GM12878 (cell line): ENCODE measurements at regions not wholly inside any gene's neighbourhood (a gene's known extent, or its start where the extent isn't known, plus 50 kb on each side); places are given as distances from the start of the nearest gene placed in this dataset.

Experiments
- ATAC-seq: fragments of 200-7000 bp; cut with Tn5 transposase; 3 replicates; pipeline ENCODE4 v1.9.1; 2020; ENCODE audit warnings: mild to moderate bottlenecking, moderate library complexity
- BruUV-seq: library from RNA; stranded (reverse); fragments of 400-500 nt; replicated peaks from 2 replicates; lab custom pipeline; 2021; lab: Mats Ljungman, UMichigan
- CTCF ChIA-PET: fragments of 300-600 bp; sonication (Branson Sonifier 250); formaldehyde crosslinking; extraction: SDS; loops from one replicate; lab custom pipeline; 2021; ENCODE audit warnings: inconsistent platforms; lab: Yijun Ruan, JAX
- POLR2A ChIA-PET: fragments of 350-600 bp; formaldehyde crosslinking; extraction: SDS; loops from one replicate; lab custom pipeline; 2021; ENCODE audit warnings: inconsistent platforms; lab: Charles Lee
- RAD21 ChIA-PET: fragments of 300-600 bp; sonication (Branson Sonifier 250); formaldehyde crosslinking; loops from one replicate; lab custom pipeline; 2023; ENCODE audit warnings: antibody characterized with exemption; ENCODE audit not compliant: unreplicated experiment; lab: Charles Lee
- SMC1A ChIA-PET: fragments of 300-600 bp; sonication (Branson Sonifier 250); formaldehyde crosslinking; loops from one replicate; lab custom pipeline; 2023; ENCODE audit not compliant: unreplicated experiment, uncharacterized antibody; lab: Charles Lee
- DNase-seq: peaks from one replicate; pipeline ENCODE4 v3.0.0-alpha.2; 2011; ENCODE audit warnings: low read depth, low spot score
- FAIRE-seq: peaks from 3 replicates; lab custom pipeline; 2011; peaks lifted over from hg19 to GRCh38; lab: Jason Lieb, UNC
- H2AFZ ChIP-seq: 2 replicates; pipeline ENCODE4 v1.6.0; 2011; ENCODE audit warnings: low read depth, low read length, control low read depth; ENCODE audit not compliant: control insufficient read depth
- H3K27ac ChIP-seq: 2 replicates; pipeline ENCODE4 v1.5.1; 2011; ENCODE audit warnings: control low read depth; ENCODE audit not compliant: control insufficient read depth, insufficient read depth
- H3K27me3 ChIP-seq, 2 experiments: replicated peaks in 1 of 2; 2 replicates each; pipeline versions ENCODE4 v1.6.0 to v1.6.1; 2011; ENCODE audit warnings: low read length in 1 of 2; ENCODE audit not compliant: control insufficient read depth in 2 of 2, insufficient read depth in 2 of 2
- H3K36me3 ChIP-seq, 2 experiments: 2 replicates each; pipeline ENCODE4 v1.5.1; 2011; ENCODE audit warnings: low read length in 1 of 2; ENCODE audit not compliant: control insufficient read depth in 2 of 2, insufficient read depth in 2 of 2
- H3K4me1 ChIP-seq: 2 replicates; pipeline ENCODE4 v1.6.1; 2011; ENCODE audit warnings: mild to moderate bottlenecking, low read length, moderate library complexity, mixed read lengths; ENCODE audit not compliant: control insufficient read depth, insufficient read depth
- H3K4me2 ChIP-seq: 2 replicates; pipeline ENCODE4 v1.6.0; 2011; ENCODE audit warnings: control low read depth; ENCODE audit not compliant: control insufficient read depth, insufficient read depth
- H3K4me3 ChIP-seq: fragments of 200-600 bp; sonication (generic); 2 replicates; pipeline ENCODE4 v1.5.1; 2016
- H3K79me2 ChIP-seq: 2 replicates; pipeline ENCODE4 v1.6.0; 2011; ENCODE audit warnings: low read length; ENCODE audit not compliant: control insufficient read depth, insufficient read depth
- H3K9ac ChIP-seq: 2 replicates; pipeline ENCODE4 v1.8.0; 2011; ENCODE audit warnings: low read length, control low read depth, mixed read lengths; ENCODE audit not compliant: control insufficient read depth, insufficient read depth
- H3K9me3 ChIP-seq: replicated peaks from 3 replicates; pipeline ENCODE4 v1.5.1; 2011; ENCODE audit warnings: mild to moderate bottlenecking, low read length; ENCODE audit not compliant: control insufficient read depth, insufficient read depth
- H4K20me1 ChIP-seq: 2 replicates; pipeline ENCODE4 v1.6.0; 2011; ENCODE audit not compliant: control insufficient read depth, insufficient read depth
- FOXK2 ChIP-seq: fragments of 450-650 bp; IDR thresholded peaks from 2 replicates; pipeline ENCODE4 v1.6.1; 2017; ENCODE audit warnings: mild to moderate bottlenecking, moderate library complexity
- FOXM1 ChIP-seq: IDR thresholded peaks from 2 replicates; pipeline ENCODE4 v1.6.1; 2012; ENCODE audit warnings: low read depth, mild to moderate bottlenecking, inconsistent platforms, low read length, moderate library complexity
- JUND ChIP-seq: IDR thresholded peaks from 2 replicates; pipeline ENCODE4 v1.6.1; 2012; ENCODE audit warnings: low read depth, mild to moderate bottlenecking, low read length, improper control_type of control experiment, moderate library complexity
- RUNX3 ChIP-seq: IDR thresholded peaks from 2 replicates; pipeline ENCODE4 v1.6.1; 2012; ENCODE audit warnings: low read length, inconsistent platforms
- SREBF1 ChIP-seq: IDR thresholded peaks from 2 replicates; pipeline ENCODE4 v1.6.1; 2012; ENCODE audit warnings: mild to moderate bottlenecking, low read length
- SREBF2 ChIP-seq: IDR thresholded peaks from 2 replicates; pipeline ENCODE4 v1.6.1; 2012; ENCODE audit warnings: mild to moderate bottlenecking, low read length
- WGBS: methylation state at CpG from one replicate; pipeline ENCODE4 v1.1.6; 2016; ENCODE audit warnings: low lambda C conversion rate; ENCODE audit not compliant: insufficient replicate concordance, insufficient coverage; ENCODE audit errors: missing lambda C conversion rate; 5-methylcytosine and 5-hydroxymethylcytosine counted together
- in situ Hi-C: fragments of 300-500 bp; cut with MboI; formaldehyde crosslinking; loops from 9 replicates; pipeline ENCODE4 v1.14.3; 2018; ENCODE audit warnings: mixed read lengths
- intact Hi-C: fragments of 100-400 bp; cut with micrococcal nuclease; formaldehyde crosslinking; loops from one replicate; pipeline ENCODE4 v1.14.2; 2022; ENCODE audit not compliant: unreplicated experiment
- TF ChIP-seq, protein P1 (sequence below): fragments of 150-350 bp; IDR thresholded peaks from 2 replicates; pipeline ENCODE4 v1.6.1; 2016; ENCODE audit warnings: low read depth, low read length
- TF ChIP-seq, protein P2 (sequence below): fragments of 450-650 bp; formaldehyde crosslinking; IDR thresholded peaks from 2 replicates; pipeline ENCODE4 v1.5.0; 2022; ENCODE audit warnings: mild to moderate bottlenecking, missing genetic modification characterization
- TF ChIP-seq, protein P3 (sequence below): fragments of 450-650 bp; IDR thresholded peaks from 2 replicates; pipeline ENCODE4 v1.6.1; 2017; ENCODE audit warnings: mild to moderate bottlenecking, low read depth, inconsistent platforms; ENCODE audit not compliant: poor library complexity, severe bottlenecking
- TF ChIP-seq, protein P4 (sequence below): fragments of 450-650 bp; IDR thresholded peaks from 2 replicates; pipeline ENCODE4 v1.6.1; 2016; ENCODE audit warnings: mild to moderate bottlenecking, moderate library complexity, borderline replicate concordance

DNA sequence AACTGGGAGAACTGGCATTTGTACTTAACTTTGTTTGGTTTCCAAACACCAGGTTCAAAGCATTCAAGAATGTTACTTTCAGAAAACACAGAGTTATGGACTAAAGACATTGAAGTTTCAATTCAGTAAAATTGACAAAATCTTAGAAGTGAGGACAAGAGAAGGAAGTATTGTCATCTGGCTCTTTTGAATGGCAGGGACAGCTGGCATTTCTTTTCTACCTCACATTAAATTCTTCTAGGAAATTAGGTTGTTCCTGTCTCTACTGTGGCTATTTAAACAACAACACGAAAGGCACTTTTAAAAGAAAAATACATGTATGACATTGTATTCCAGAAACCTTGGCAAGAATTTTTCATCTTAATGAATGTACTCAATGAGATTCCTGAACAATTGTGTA lies 600.0 kb upstream of the CA10 start:
- no peaks in the 10 kb centered on the region for H3K4me1 ChIP-seq
- SMC1A ChIA-PET, result no interaction called here
- 0% methylated on average over 1 of the region's 1 CpG for WGBS
- no peak overlapping the region for H3K4me2 ChIP-seq
- H3K27ac ChIP-seq, result no peak overlapping the region
- H4K20me1 ChIP-seq, result no peaks in the 10 kb centered on the region
- no peak overlapping the region for H2AFZ ChIP-seq
- ATAC-seq (no peak), DNase-seq (no peak), FAIRE-seq (no peak)
- H3K27me3 ChIP-seq, result no peaks in the 10 kb centered on the region
- H3K9ac ChIP-seq, result no peak overlapping the region
- H3K4me3 ChIP-seq, result no peak overlapping the region
- in situ Hi-C loops (no loop called here), intact Hi-C loops (no loop called here)
- CTCF ChIA-PET, result no interaction called here
- RAD21 ChIA-PET, result no interaction called here
- BruUV-seq, result no TSS peak
- TF ChIP-seq, protein P1, sequence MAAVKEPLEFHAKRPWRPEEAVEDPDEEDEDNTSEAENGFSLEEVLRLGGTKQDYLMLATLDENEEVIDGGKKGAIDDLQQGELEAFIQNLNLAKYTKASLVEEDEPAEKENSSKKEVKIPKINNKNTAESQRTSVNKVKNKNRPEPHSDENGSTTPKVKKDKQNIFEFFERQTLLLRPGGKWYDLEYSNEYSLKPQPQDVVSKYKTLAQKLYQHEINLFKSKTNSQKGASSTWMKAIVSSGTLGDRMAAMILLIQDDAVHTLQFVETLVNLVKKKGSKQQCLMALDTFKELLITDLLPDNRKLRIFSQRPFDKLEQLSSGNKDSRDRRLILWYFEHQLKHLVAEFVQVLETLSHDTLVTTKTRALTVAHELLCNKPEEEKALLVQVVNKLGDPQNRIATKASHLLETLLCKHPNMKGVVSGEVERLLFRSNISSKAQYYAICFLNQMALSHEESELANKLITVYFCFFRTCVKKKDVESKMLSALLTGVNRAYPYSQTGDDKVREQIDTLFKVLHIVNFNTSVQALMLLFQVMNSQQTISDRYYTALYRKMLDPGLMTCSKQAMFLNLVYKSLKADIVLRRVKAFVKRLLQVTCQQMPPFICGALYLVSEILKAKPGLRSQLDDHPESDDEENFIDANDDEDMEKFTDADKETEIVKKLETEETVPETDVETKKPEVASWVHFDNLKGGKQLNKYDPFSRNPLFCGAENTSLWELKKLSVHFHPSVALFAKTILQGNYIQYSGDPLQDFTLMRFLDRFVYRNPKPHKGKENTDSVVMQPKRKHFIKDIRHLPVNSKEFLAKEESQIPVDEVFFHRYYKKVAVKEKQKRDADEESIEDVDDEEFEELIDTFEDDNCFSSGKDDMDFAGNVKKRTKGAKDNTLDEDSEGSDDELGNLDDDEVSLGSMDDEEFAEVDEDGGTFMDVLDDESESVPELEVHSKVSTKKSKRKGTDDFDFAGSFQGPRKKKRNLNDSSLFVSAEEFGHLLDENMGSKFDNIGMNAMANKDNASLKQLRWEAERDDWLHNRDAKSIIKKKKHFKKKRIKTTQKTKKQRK, result no peak
- TF ChIP-seq RUNX3, result no peak
- TF ChIP-seq, protein P2, sequence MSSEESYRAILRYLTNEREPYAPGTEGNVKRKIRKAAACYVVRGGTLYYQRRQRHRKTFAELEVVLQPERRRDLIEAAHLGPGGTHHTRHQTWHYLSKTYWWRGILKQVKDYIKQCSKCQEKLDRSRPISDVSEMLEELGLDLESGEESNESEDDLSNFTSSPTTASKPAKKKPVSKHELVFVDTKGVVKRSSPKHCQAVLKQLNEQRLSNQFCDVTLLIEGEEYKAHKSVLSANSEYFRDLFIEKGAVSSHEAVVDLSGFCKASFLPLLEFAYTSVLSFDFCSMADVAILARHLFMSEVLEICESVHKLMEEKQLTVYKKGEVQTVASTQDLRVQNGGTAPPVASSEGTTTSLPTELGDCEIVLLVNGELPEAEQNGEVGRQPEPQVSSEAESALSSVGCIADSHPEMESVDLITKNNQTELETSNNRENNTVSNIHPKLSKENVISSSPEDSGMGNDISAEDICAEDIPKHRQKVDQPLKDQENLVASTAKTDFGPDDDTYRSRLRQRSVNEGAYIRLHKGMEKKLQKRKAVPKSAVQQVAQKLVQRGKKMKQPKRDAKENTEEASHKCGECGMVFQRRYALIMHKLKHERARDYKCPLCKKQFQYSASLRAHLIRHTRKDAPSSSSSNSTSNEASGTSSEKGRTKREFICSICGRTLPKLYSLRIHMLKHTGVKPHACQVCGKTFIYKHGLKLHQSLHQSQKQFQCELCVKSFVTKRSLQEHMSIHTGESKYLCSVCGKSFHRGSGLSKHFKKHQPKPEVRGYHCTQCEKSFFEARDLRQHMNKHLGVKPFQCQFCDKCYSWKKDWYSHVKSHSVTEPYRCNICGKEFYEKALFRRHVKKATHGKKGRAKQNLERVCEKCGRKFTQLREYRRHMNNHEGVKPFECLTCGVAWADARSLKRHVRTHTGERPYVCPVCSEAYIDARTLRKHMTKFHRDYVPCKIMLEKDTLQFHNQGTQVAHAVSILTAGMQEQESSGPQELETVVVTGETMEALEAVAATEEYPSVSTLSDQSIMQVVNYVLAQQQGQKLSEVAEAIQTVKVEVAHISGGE (CRISPR knock-in tag), result no peak
- TF ChIP-seq, protein P3, sequence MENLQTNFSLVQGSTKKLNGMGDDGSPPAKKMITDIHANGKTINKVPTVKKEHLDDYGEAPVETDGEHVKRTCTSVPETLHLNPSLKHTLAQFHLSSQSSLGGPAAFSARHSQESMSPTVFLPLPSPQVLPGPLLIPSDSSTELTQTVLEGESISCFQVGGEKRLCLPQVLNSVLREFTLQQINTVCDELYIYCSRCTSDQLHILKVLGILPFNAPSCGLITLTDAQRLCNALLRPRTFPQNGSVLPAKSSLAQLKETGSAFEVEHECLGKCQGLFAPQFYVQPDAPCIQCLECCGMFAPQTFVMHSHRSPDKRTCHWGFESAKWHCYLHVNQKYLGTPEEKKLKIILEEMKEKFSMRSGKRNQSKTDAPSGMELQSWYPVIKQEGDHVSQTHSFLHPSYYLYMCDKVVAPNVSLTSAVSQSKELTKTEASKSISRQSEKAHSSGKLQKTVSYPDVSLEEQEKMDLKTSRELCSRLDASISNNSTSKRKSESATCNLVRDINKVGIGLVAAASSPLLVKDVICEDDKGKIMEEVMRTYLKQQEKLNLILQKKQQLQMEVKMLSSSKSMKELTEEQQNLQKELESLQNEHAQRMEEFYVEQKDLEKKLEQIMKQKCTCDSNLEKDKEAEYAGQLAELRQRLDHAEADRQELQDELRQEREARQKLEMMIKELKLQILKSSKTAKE, result no peak
- TF ChIP-seq SREBF1, result no peak
- TF ChIP-seq, protein P4, sequence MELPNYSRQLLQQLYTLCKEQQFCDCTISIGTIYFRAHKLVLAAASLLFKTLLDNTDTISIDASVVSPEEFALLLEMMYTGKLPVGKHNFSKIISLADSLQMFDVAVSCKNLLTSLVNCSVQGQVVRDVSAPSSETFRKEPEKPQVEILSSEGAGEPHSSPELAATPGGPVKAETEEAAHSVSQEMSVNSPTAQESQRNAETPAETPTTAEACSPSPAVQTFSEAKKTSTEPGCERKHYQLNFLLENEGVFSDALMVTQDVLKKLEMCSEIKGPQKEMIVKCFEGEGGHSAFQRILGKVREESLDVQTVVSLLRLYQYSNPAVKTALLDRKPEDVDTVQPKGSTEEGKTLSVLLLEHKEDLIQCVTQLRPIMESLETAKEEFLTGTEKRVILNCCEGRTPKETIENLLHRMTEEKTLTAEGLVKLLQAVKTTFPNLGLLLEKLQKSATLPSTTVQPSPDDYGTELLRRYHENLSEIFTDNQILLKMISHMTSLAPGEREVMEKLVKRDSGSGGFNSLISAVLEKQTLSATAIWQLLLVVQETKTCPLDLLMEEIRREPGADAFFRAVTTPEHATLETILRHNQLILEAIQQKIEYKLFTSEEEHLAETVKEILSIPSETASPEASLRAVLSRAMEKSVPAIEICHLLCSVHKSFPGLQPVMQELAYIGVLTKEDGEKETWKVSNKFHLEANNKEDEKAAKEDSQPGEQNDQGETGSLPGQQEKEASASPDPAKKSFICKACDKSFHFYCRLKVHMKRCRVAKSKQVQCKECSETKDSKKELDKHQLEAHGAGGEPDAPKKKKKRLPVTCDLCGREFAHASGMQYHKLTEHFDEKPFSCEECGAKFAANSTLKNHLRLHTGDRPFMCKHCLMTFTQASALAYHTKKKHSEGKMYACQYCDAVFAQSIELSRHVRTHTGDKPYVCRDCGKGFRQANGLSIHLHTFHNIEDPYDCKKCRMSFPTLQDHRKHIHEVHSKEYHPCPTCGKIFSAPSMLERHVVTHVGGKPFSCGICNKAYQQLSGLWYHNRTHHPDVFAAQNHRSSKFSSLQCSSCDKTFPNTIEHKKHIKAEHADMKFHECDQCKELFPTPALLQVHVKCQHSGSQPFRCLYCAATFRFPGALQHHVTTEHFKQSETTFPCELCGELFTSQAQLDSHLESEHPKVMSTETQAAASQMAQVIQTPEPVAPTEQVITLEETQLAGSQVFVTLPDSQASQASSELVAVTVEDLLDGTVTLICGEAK, result no peak
- TF ChIP-seq FOXM1, result no peak
- no peak for TF ChIP-seq SREBF2
- TF ChIP-seq JUND, result no peak
- no peak for TF ChIP-seq FOXK2
- H3K36me3 ChIP-seq, result no peaks in the 10 kb centered on the region
- POLR2A ChIA-PET, result no interaction called here
- no peaks in the 10 kb centered on the region for H3K9me3 ChIP-seq
- H3K79me2 ChIP-seq, result no peaks in the 10 kb centered on the region
